Fibroblast of skin of left biceps (primary cell): ENCODE measurements at regions not wholly inside any gene's neighbourhood (a gene's known extent, or its start where the extent isn't known, plus 50 kb on each side); places are given as distances from the start of the nearest gene placed in this dataset.
A peak's percentile ranks its signal among the peaks of the same experiment; 100 is the strongest.
"Not testable (repeated sequence)": the region's sequence is repeated elsewhere in the genome, so short reads cannot be mapped to it uniquely, and the experiment has no call there.

ENCODE experiments used
- DNase-seq, 2 experiments: peaks; one replicate each; pipeline ENCODE4 v3.0.0-alpha.2; 2013; ENCODE audit warnings: low read depth in 2 of 2

- DNase-seq = no peak
Measured at GRCh38 chr3:70501561-70501960, 189.1 kb upstream of the MDFIC2 start.

GRCh38 chr3:70488816-70489215 lies 176.4 kb upstream of the MDFIC2 start:
- no peak for DNase-seq

- DNase-seq = no peak
Measured at GRCh38 chr3:70488131-70488530, 175.7 kb upstream of the MDFIC2 start.

- no peak for DNase-seq
Measured at GRCh38 chr3:70486414-70487017, 174.1 kb upstream of the MDFIC2 start.

- no peak for DNase-seq
Measured at GRCh38 chr3:70476174-70476573, 163.7 kb upstream of the MDFIC2 start.

- no peak for DNase-seq
Measured at GRCh38 chr3:70471464-70472342, 159.3 kb upstream of the MDFIC2 start.

GRCh38 chr3:70466096-70466495 lies 153.7 kb upstream of the MDFIC2 start:
- no peak for DNase-seq

- DNase-seq = no peak
Measured at GRCh38 chr3:70464876-70465275, 152.4 kb upstream of the MDFIC2 start.

GRCh38 chr3:70464465-70464864 lies 152.0 kb upstream of the MDFIC2 start:
- DNase-seq = no peak

- not testable (repeated sequence) for DNase-seq
Measured at GRCh38 chr3:70450220-70450619, 137.8 kb upstream of the MDFIC2 start.

- not testable (repeated sequence) for DNase-seq
Measured at GRCh38 chr3:70435422-70435821, 123.0 kb upstream of the MDFIC2 start.

- DNase-seq = peak in 1 of 2 experiments; percentile 0
Measured at GRCh38 chr3:70433091-70433490, 120.7 kb upstream of the MDFIC2 start.

GRCh38 chr3:70431911-70432310 lies 119.5 kb upstream of the MDFIC2 start:
- DNase-seq = no peak

- DNase-seq = no peak
Measured at GRCh38 chr3:70426071-70426470, 113.6 kb upstream of the MDFIC2 start.

- no peak for DNase-seq
Measured at GRCh38 chr3:70421506-70421905, 109.1 kb upstream of the MDFIC2 start.

GRCh38 chr3:70409018-70409417 lies 96.6 kb upstream of the MDFIC2 start:
- DNase-seq = no peak

GRCh38 chr3:70400194-70400593 lies 87.8 kb upstream of the MDFIC2 start:
- no peak for DNase-seq

GRCh38 chr3:70393881-70394612 lies 81.6 kb upstream of the MDFIC2 start:
- no peak for DNase-seq

GRCh38 chr3:70392227-70392626 lies 79.8 kb upstream of the MDFIC2 start:
- DNase-seq = no peak

- DNase-seq = no peak
Measured at GRCh38 chr3:70387889-70388288, 75.5 kb upstream of the MDFIC2 start.

- no peak for DNase-seq
Measured at GRCh38 chr3:70386846-70387245, 74.4 kb upstream of the MDFIC2 start.

- DNase-seq = no peak
Measured at GRCh38 chr3:70386043-70386442, 73.6 kb upstream of the MDFIC2 start.
